ENCODE measurements at regions not wholly inside any gene's neighbourhood (a gene's known extent, or its start where the extent isn't known, plus 50 kb on each side); places are given as distances from the start of the nearest gene placed in this dataset.
A peak's percentile ranks its signal among the peaks of the same experiment; 100 is the strongest.
"Not testable (repeated sequence)": the region's sequence is repeated elsewhere in the genome, so short reads cannot be mapped to it uniquely, and the experiment has no call there.

- no peak for DNase-seq (ENCODE audit: low spot score)
Observed at GRCh38 chrX:128759745-128760144, 707.5 kb upstream of the ACTRT1 start.

DNA sequence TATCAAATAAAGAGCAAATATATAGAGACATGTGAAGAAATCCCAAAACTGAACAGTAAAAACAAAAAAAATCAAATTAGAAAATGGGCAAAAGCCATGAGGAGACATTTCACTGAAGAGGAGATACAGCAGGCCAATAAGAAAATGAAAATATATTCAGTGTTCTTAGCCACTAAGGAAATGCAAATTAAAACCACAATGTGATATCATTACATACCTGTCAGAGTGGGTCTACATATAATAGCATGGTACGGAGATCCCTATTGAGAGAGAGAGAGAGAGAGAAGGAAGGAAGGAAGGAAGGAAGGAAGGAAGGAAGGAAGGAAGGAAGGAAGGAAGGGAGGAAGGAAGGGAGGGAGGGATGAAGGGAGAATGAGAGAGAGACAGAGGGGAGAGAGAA is 707.0 kb upstream of the ACTRT1 start:
- DNase-seq (ENCODE audit: low spot score), result no peak

- no peak for DNase-seq (ENCODE audit: low spot score)
Observed at GRCh38 chrX:128754130-128754529, 701.9 kb upstream of the ACTRT1 start.

DNA sequence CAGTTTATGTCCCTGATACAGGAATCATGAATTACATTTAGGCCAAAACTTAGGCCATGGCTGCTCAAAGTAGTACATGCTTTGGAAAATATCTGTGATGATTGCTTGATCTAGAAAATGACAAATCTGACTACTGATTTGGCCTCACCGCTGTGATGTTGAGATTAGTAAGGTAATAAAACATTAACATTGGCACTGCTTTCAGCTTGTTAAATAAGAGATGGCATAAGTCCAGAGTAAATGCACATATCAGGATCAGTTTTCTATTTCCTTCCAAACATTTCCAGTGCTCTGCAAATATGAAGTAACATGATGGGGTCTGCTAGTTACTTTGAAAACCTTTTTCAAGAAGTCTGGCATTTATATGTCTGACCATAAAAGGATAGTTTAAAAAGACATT is 687.3 kb upstream of the ACTRT1 start:
- no peak for DNase-seq (ENCODE audit: low spot score)

- DNase-seq (ENCODE audit: low spot score), result no peak
Observed at GRCh38 chrX:128728943-128729342, 676.7 kb upstream of the ACTRT1 start.

- DNase-seq (ENCODE audit: low spot score), result no peak
Observed at GRCh38 chrX:128717635-128718578, 665.7 kb upstream of the ACTRT1 start.

- no peak for DNase-seq (ENCODE audit: low spot score)
Observed at GRCh38 chrX:128714425-128714824, 662.2 kb upstream of the ACTRT1 start.

GRCh38 chrX:128699716-128700285 is 647.6 kb upstream of the ACTRT1 start:
- no peak for DNase-seq (ENCODE audit: low spot score)

- peak; percentile 18 for DNase-seq (ENCODE audit: low spot score)
Observed at GRCh38 chrX:128698573-128699181, 646.5 kb upstream of the ACTRT1 start.

- no peak for DNase-seq (ENCODE audit: low spot score)
Observed at GRCh38 chrX:128691872-128692271, 639.7 kb upstream of the ACTRT1 start.

- DNase-seq (ENCODE audit: low spot score), result no peak
Observed at GRCh38 chrX:128685387-128685786, 633.2 kb upstream of the ACTRT1 start.

DNA sequence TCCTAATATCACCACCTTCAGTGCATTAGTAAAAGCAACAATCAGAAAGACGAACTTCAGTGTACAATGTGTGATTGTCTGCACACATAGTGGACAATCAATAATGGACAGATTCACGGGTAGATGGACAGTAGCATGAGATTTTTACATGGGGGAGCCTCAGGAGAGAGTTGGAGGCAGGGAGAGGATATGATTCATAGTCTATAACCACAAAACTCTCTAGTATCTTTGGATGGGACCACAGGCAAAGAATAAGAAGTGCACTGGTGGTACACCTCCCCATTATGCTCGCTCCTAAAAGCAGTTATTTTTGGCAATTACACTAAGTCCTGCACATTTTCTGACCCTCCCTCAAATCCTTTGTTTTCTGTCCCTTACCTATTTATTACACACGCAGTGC is 624.4 kb upstream of the ACTRT1 start:
- no peak for DNase-seq (ENCODE audit: low spot score)

- not testable (repeated sequence) for DNase-seq (ENCODE audit: low spot score)
Observed at GRCh38 chrX:128674326-128675086, 622.3 kb upstream of the ACTRT1 start.

DNA sequence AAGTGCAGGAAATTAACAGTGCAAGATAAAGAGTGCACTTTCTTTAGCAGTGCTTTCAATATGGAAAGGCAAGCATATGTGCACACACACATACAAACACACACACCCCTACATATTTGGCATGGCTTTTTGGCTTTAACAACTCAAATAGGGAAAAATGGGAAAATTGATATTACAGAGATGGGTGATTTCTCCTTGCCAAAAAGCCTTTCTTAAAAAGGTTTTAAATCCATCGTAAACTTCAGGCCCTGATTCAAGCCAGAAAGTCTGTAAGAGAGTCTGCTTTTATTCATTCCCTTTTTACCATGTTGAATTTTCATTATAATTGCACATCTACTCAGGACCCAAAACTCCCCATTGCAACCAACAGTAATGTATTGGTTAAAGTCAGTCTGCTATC is 612.0 kb upstream of the ACTRT1 start:
- DNase-seq (ENCODE audit: low spot score), result no peak

DNA sequence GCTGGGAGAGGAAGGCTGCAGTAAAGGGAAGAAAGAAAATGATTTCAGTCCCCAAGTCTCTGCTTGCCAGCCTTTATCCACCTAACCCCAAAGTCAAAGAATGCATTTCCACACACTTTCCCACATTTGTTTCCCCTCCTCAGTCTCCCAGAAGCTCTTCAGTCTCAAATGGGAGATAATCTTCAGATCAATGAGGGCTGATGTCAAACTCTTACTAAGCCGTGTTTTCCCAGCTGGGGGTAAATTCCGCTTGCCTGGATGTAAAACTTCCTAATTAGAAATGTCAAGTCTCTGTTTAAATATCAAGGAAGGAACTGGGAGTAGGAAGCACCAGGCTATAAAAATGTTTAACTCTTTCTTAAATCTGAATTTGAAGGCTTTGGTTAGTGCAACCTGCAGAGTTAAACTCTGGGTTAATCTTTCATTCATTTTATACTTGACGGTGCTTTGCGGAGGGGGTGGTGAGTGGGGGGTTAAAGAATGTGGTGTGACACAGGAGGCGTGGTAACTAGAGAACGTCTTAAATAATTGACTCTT is 601.4 kb upstream of the ACTRT1 start:
- DNase-seq (ENCODE audit: low spot score), result no peak

DNA sequence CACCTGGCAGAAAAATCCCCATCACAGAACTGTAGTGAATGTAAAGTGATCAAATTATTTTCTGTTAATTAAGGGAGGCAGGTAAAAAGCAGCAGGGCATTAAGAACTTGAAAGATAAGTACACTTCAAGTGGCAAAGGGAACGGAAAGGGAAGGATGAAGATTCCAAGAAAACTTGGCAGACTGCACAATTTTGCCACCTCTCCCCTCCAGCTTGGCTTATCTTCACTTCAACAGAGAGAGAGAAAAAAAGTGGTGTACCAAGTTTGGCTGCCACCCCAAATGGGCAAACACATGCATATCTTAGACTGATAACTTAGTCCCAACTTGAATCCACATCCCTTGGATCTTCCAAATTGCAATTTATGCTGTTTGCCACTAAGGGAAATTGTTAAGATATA is 598.1 kb upstream of the ACTRT1 start:
- DNase-seq (ENCODE audit: low spot score), result no peak

GRCh38 chrX:128634754-128635153 is 582.6 kb upstream of the ACTRT1 start:
- DNase-seq (ENCODE audit: low spot score), result no peak

DNA sequence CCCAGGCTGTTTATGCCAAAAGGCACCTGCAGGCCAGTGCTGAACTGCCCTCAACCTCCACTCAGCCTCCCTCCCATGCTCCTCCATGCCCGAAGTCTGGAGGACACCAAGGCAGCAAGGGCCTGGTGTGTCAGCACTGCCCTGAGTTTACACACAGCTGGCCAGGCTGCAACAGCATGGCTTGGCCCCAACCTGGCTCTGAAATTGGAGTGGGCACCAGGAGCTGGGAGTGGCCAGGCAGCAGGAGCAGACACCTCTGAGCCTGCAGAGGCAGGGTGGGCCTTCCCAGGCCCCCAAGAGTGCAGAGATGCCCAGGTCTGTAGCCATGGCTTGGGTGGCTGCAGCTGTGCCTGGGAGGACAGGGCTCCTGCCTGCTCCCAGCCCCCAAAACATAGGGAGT is 571.2 kb upstream of the ACTRT1 start:
- no peak for DNase-seq (ENCODE audit: low spot score)

DNA sequence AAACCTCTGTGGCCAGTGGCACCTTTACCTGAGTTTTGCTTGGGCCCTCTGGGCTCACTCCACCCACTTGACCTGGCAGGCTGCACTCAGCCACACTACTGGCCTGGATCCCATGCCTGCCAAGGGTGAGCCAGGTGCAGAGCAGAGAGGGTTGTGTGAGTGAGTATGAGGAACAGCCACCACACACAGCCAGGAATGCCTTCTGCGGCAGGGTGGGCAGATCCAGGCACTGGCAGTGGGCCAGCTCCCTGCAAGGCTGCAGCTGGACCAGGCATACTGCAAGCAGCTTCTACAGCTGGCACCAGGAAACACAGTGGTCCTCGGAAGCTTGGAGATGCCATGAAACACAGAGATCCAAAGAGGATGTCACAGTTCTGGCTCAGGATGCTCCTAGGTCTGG is 570.1 kb upstream of the ACTRT1 start:
- no peak for DNase-seq (ENCODE audit: low spot score)

- DNase-seq (ENCODE audit: low spot score), result no peak
Observed at GRCh38 chrX:128619490-128619889, 567.3 kb upstream of the ACTRT1 start.

- no peak for DNase-seq (ENCODE audit: low spot score)
Observed at GRCh38 chrX:128616933-128617332, 564.7 kb upstream of the ACTRT1 start.

- not testable (repeated sequence) for DNase-seq (ENCODE audit: low spot score)
Observed at GRCh38 chrX:128606817-128607216, 554.6 kb upstream of the ACTRT1 start.

All from Ammon's horn (tissue), 1 donor.